ENCODE measurements at regions not wholly inside any gene's neighbourhood (a gene's known extent, or its start where the extent isn't known, plus 50 kb on each side); places are given as distances from the start of the nearest gene placed in this dataset.

DNA sequence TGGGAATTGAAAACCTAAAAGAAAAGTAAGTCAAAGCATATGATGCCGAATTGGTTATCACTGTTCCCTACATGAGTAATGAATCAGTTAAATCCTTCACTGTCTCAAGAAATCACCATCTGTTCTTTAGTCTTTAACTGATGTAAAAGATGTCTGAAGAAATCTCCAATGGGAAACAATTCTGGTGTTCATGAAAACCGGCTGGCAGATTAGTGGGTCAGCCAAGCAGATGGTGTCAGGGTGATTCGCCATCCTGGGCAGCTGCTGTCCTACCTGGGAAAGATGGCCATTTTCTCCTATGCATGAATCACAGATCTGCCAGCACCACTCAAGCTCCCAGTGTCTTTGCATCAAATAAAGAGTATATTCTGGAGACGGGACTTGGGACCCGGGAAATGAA, 925.2 kb upstream of the GHITM start:
- ATAC-seq (no peak), DNase-seq (no peak)
- Histone ChIP-seq H3K27ac (no peak overlapping the region), H3K4me3 (no peak overlapping the region), H3K36me3 (no peaks in the 10 kb centered on the region), H3K9me3 (no peaks in the 10 kb centered on the region), H3K4me1 (no peaks in the 10 kb centered on the region), H3K27me3 (no peaks in the 10 kb centered on the region)
- WGBS, 4 donors, result 76 to 90% (median 86%) methylated on average over 5 of the region's 5 CpGs
- intact Hi-C loops (cut with DNase I), result no loop called here
- TF ChIP-seq, protein P1, sequence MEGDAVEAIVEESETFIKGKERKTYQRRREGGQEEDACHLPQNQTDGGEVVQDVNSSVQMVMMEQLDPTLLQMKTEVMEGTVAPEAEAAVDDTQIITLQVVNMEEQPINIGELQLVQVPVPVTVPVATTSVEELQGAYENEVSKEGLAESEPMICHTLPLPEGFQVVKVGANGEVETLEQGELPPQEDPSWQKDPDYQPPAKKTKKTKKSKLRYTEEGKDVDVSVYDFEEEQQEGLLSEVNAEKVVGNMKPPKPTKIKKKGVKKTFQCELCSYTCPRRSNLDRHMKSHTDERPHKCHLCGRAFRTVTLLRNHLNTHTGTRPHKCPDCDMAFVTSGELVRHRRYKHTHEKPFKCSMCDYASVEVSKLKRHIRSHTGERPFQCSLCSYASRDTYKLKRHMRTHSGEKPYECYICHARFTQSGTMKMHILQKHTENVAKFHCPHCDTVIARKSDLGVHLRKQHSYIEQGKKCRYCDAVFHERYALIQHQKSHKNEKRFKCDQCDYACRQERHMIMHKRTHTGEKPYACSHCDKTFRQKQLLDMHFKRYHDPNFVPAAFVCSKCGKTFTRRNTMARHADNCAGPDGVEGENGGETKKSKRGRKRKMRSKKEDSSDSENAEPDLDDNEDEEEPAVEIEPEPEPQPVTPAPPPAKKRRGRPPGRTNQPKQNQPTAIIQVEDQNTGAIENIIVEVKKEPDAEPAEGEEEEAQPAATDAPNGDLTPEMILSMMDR (IDR thresholded peaks at IDR 0.05), result no peak
- TF ChIP-seq POLR2A (IDR thresholded peaks at IDR 0.05), result no peak

DNA sequence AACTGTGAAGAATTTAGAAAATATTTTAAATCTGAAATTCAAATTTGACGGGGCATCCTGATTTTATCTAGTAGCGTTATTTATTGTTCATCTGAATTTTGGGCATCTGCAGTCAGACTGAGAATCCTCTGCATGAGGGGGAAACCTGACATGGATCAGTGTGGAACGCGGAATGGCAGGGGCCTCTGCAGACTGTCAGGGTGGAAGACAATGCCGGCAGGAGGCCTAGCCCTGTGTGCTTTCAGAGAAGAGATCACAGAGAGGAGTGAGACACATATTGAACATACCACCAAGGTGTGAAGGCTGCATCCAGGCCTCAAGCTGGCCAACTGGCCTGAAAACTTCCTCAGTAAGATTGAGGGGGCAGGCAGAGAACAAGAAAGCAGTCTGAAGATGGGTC, 921.1 kb upstream of the GHITM start:
- H3K36me3 ChIP-seq, result no peaks in the 10 kb centered on the region
- no peak for TF ChIP-seq POLR2A (IDR thresholded peaks at IDR 0.05)
- TF ChIP-seq, protein P1 (IDR thresholded peaks at IDR 0.05), result no peak
- ATAC-seq, result no peak
- intact Hi-C loops (cut with DNase I), result no loop called here
- H3K27ac ChIP-seq, result no peak overlapping the region
- WGBS, 4 donors, result 64 to 70% (median 67%) methylated on average over 5 of the region's 5 CpGs
- no peaks in the 10 kb centered on the region for H3K9me3 ChIP-seq
- no peaks in the 10 kb centered on the region for H3K4me1 ChIP-seq
- no peak overlapping the region for H3K4me3 ChIP-seq
- no peaks in the 10 kb centered on the region for H3K27me3 ChIP-seq
- DNase-seq, result no peak

DNA sequence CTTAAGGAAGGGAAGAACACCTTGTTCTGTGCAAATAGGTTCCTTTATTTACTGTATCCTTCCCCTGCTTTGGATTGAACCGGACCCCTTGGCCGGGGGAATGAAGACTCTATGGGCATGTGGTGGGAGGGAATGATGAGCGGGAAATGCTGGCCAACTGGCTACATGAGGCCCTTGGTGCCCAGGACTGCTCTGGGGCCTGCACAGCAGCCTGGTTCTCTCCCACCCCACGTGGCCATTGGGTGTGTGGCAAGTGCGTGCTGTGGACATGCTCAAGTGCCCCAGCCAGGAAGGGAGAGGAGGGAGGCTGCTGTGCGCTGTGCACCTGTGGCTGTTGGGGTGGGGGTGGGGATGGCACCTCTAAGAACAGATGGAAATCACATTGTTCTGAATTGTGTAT, 917.0 kb upstream of the GHITM start:
- TF ChIP-seq, protein P1 (IDR thresholded peaks at IDR 0.05), result no peak
- no peak for TF ChIP-seq POLR2A (IDR thresholded peaks at IDR 0.05)
- Histone ChIP-seq H3K36me3 (no peaks in the 10 kb centered on the region), H3K27me3 (no peaks in the 10 kb centered on the region), H3K9me3 (no peaks in the 10 kb centered on the region), H3K4me3 (no peak overlapping the region), H3K4me1 (no peaks in the 10 kb centered on the region), H3K27ac (no peak overlapping the region)
- no peak for ATAC-seq
- 77 to 90% (median 81%) methylated on average over 6 of the region's 6 CpGs for WGBS, 4 donors
- no peak for DNase-seq
- intact Hi-C loops (cut with DNase I), result no loop called here

DNA sequence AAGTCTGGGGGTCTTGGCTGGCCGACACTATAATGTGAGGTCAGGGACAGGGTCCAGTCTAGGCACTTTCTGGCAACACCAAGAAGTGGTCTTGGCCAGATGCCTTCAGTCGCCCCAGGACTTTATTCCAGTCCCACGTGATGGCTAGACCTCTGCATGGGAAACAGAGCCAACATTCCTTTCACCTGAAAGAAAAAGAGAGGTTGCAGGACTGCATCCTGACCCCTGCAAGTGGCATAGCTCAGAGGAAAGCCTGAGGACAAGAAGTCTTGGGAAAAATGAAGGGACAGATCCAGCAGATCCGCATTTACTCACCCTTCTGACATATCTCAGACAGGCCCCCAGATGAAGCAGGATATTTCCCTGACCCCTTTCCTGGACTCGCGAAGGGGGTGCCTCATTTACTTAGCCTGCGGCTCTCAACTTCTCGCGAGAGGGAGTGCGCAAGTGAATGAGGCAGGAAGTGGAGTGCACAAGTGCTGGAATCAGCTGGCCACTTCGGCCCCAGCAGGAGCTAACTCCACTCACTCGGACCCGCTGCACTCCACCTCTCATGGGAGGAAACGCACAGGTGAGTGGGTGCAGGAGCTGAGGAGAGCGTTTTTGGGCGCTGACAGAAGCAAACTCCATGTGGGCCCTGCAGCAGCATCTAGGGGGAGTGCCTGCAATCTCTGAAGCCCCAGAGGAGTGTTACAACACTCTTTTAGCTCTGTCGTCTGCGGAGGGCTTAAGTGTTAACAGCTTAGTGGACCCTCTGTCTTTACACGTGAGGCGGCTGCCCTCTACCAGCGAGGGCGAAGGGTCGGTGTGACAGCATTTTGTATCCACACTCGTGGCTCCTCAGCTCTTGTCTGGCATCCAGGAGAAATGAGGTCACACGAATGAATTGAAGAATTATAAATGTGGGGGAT, 916.2 kb upstream of the GHITM start:
- no peaks in the 10 kb centered on the region for H3K4me1 ChIP-seq
- intact Hi-C loops (cut with DNase I), result no loop called here
- DNase-seq (no peak), ATAC-seq (no peak)
- H3K4me3 ChIP-seq, result no peak overlapping the region
- 71 to 76% (median 73%) methylated on average over 25 of the region's 25 CpGs for WGBS, 4 donors
- TF ChIP-seq, protein P1 (IDR thresholded peaks at IDR 0.05), result no peak
- no peak for TF ChIP-seq POLR2A (IDR thresholded peaks at IDR 0.05)
- H3K9me3 ChIP-seq, result no peaks in the 10 kb centered on the region
- H3K27me3 ChIP-seq, result no peaks in the 10 kb centered on the region
- no peak overlapping the region for H3K27ac ChIP-seq
- H3K36me3 ChIP-seq, result no peaks in the 10 kb centered on the region

Data from heart left ventricle (tissue), 16 donors.